ENCODE measurements at regions not wholly inside any gene's neighbourhood (a gene's known extent, or its start where the extent isn't known, plus 50 kb on each side); places are given as distances from the start of the nearest gene placed in this dataset.
A peak's percentile ranks its signal among the peaks of the same experiment; 100 is the strongest.

DNA sequence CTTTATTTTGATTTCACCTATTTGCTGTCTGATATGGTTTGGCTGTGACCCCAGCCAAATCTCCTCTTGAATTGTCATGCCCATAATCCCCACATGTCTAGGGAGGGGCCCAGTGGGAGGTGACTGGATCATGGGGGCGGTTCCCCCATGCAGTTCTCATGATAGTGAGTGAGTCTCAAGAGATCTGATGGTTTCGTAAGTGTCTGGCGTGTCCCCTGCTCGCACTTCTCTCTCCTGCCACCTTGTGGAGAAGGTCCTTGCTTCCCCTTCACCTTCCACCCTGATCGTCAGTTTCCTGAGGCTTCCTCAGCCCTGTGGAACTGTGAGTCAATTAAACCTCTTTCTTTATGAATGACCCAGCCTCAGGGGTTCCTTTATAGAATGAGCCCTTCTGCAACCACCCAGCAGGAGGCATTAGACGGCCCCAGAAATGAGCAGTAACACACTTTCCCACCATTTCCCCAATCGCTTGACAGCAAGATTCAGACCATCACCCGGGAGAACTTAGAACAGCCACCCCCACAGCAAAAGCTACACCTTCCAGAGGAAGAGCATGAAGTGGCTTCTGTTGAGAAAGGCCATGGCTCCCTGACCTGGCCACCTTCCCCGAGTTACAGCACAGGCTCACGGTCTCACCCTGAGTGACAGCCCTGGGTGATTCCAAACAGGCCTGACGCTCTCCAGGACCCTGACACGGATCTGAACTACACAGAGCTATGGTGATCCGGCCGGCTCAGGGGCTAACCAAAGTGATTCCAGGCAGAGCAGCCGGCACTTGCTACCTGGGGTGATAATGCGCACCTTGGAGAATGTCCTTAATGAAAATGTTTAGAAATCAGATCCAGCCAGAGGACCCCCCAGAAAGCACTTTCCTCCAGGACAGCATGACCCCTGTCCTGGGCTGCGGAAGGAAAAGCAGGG lies 131.2 kb upstream of the CDH4 start:
- DNase-seq, result peak; percentile 11

DNA sequence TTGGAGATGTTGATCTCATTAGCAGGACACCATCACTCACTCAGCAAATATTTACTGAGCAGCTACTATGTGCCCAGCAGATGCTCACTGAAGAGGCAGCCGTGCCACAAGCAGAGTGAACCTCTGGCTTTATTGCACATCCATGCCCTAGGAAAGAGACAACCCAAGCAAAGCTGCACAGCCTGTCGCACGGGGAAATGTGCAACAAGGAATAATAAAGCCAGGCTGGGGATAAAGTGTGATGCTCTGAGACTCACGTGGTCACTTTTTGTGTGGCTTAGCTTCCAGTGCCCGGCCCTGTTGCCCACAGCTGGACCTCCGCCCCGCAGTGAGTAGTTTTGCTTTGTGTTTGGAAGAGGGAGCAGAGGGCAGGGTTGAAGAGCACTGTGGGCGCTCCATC lies 130.4 kb upstream of the CDH4 start:
- no peak for DNase-seq

GRCh38 chr20:61123286-61123685 lies 128.8 kb upstream of the CDH4 start:
- DNase-seq, result no peak

GRCh38 chr20:61123751-61124368 lies 128.2 kb upstream of the CDH4 start:
- DNase-seq, result no peak

DNA sequence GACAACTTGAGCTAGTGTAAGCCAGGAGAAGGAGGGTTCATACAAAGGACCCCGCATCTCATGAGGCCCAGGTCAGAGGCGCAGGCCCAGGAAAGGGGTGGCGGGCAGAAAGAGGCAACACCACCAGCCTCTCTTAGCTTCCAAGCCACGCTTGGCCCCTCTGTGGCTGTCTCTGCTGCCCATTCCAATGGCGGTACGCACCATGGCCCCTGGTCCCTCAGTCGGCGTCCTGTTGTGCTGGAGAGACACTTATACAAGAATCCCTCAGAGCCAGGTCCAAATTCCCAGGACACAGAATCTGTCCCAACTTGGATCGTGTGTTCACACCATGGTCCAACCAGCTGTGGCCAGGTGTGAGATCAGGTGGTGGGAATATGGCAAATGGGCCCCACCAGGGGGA lies 127.0 kb upstream of the CDH4 start:
- DNase-seq, result no peak

DNA sequence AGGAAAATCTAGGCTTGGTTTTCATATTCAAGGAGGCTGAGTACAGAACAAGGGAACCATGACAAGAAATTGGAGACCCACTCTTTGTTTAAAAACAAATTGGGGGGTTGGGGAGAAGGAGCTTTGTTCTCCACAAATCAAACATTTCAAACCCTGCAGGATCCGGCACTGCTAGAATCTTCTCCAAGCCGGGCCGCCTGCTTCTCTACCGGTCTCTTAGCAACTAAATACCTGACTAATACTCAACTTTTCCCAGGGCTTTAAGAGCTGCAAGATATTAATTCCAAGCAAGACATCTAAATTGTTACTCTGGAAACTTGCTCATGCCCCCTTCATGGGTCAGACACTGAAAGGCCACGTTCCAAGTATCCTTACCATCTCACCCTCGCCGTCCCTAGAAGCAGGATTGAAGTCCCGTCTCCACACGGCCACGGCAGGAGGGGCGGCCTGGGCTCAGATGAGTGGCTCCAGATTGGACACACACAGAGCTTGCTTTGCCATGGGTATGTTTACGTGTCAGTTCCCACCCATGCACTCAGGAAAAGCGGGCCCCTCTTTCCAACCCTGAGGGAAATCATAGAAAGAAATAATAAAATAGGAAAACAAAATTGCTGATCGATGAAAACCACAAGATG lies 126.4 kb upstream of the CDH4 start:
- no peak for DNase-seq

GRCh38 chr20:61126369-61127195 lies 125.5 kb upstream of the CDH4 start:
- no peak for DNase-seq

DNA sequence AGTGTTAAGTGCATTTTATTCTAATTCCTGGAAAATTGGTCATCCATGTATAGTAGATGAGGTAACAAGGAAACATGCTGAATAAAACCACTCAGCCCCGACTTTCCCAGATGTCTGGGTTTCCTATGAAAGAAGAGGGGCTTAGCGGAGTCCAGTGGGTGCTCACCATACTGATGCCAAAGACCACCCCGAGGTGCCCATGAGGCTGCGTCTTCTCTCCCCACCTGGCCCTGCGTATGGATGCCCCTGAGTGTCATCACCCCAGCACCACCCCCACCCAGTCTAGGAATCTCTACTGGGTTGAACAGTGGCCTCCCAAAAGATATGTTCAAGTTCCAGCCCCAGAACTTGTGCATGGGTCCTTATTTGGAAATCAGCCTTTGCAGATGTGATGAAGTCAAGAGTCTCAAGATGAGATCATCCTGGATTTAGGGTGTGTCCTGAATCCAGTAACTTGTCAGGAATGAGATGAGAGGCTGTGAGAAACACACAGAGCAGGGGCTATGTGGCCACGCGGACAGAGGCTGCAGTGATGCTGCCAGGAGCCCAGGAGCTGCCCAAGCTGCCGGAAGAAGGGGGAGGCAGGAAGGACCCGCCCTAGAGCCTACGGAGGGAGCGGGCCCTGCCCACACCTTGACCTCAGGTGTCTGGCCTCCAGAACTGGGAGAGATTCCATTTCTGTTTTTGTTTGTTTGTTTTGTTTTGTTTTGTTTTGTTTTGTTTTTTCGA lies 124.6 kb upstream of the CDH4 start:
- DNase-seq, result no peak

GRCh38 chr20:61128701-61129269 lies 123.3 kb upstream of the CDH4 start:
- DNase-seq, result no peak

GRCh38 chr20:61129311-61129710 lies 122.8 kb upstream of the CDH4 start:
- no peak for DNase-seq

DNA sequence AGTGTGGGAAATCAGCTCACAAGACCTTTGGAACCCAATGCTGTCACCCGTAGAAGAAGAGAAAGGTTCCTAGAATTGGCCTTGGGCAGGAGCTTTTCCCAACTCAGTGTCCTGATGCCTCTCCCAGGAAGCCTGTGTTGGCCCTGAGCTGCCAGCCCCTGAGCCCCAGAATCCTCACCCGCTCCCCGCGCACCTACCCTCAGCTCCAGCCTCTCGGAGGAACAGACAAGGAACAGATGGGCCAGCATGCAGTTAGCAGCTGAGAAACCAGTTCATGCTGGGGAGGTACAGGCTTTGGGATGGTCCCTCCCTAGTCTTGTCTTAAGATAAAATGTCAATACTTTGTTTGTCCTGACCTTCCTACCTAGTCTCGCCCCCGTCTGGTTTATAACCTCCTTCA lies 121.9 kb upstream of the CDH4 start:
- no peak for DNase-seq

DNA sequence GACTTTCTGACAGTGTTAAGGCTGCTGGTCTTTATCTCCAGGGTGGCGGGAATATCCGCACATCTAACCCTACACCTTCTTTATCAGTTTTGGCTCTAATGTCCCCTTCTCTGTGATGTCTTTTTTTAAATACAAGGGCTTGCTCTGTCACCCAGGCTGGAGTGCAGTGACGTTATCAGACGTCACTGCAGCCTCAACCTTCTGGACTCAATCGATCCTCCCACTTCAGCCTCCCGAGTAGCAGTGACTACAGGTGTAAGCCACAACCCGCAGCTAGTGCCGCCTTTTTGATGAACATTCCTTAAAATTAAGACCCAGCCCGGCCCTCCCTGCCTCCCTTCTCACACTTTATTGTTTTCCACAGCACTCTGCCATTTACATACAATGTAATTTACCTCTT lies 120.1 kb upstream of the CDH4 start:
- no peak for DNase-seq

- no peak for DNase-seq
Observed at GRCh38 chr20:61133611-61134010, 118.5 kb upstream of the CDH4 start.

- DNase-seq, result no peak
Observed at GRCh38 chr20:61134296-61135030, 117.6 kb upstream of the CDH4 start.

DNA sequence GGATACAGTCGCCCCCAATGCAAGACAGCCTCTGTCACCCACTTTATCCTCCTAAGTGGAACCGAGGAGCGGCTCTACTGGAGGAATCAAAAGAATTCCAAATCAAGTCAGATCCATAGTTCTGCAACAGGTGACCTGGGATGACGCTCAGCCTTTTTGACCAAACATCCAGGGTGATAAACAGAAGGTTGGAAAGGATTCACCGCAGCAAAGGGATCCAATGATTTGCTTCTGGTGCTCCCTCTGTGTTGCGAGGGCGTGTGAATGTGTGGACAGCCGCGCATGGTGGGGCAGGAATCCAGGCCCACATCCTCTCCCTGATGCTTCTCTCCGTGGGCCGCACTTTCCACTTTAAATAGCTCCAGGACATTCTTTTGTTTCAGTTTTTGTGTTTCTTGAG lies 116.8 kb upstream of the CDH4 start:
- no peak for DNase-seq

DNA sequence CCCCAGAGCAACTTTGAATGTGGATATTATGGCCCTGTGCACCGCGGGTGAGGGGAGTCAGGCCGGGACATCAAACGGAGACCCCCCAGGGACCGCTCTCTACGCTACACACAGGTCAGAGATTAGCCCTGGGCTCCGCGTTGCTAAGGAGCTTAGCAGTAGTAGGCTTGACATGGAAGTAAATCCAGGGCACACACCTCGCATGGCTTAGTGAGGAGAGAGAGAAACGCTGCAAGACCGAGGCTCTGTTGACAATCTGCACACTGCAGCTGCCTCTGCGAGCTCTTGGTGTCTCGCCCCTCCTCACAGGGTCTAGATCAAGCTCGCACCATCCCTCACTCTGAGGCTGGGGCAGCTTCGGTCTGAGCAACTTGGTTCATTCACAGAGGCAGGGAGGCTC lies 116.1 kb upstream of the CDH4 start:
- no peak for DNase-seq

- DNase-seq, result no peak
Observed at GRCh38 chr20:61138566-61138965, 113.5 kb upstream of the CDH4 start.

GRCh38 chr20:61139031-61139430 lies 113.0 kb upstream of the CDH4 start:
- DNase-seq, result no peak

DNA sequence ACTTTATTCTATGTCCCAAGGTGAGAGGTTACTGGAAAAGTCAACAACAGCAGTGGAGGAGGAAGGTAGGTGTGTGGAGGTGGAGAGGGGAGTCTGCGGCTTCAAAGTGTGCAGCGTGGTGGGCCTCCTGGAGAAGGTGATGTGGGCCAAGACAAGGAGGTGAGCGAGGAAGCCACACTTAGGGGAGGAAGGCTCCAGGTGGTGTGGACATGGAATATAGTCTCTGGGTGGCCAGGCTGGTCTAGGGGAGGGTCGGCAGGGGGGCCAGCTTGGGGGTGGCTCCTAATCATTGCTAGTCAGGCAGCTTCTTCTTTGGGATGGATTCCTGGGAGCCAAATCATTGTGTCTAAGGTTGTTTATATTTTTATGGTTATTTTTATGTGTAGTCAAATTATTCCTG lies 111.5 kb upstream of the CDH4 start:
- DNase-seq, result no peak

DNA sequence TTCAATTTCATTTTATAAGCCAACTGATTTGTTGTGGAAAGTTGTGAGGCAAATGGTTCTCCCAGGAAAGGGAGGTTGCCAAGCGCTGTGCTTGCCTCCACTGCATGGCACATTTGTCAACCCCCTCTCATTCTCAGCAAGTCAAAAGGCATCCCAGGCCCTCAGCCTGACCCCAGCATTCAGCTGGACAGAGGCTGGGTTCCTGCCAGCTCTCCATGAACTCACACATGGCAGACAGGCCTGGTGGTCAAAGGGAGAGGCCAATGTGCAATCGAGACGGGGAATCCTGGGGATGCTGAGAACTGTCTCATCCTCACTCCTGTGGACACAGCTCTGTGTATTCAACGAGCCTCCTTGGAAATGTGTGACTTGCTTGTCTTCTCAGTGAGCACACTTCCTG lies 106.0 kb upstream of the CDH4 start:
- DNase-seq, result no peak

DNA sequence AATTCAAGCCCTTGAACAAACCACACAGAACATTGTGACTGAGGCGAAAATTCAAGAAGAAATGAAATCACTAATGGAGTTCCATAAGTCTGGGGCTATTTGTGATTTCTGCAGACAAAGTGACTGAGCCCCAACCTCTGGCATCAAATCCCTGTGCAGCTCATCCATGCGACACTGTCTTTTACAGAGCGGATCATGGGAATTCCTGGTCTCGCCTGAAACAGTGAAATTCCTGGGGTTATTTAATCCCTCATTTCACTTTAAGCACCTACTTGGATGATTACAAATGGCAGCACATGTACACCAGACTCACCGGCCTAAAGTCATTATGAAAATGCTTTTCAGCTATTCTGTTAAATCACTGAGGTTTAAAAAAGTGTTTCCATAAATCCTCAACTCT lies 102.4 kb upstream of the CDH4 start:
- DNase-seq, result no peak
